RWPE1 (cell line): ENCODE measurements at regions not wholly inside any gene's neighbourhood (a gene's known extent, or its start where the extent isn't known, plus 50 kb on each side); places are given as distances from the start of the nearest gene placed in this dataset.

Source experiments
- CTCF ChIA-PET: fragments of 350-600 bp; sonication (Branson Sonifier 250); formaldehyde crosslinking; extraction: SDS; loops from one replicate; lab custom pipeline; 2021; lab: Yijun Ruan, JAX
- POLR2A ChIA-PET: fragments of 400-600 bp; formaldehyde crosslinking; extraction: SDS; loops from one replicate; lab custom pipeline; 2020; ENCODE audit warnings: antibody characterized with exemption; ENCODE audit not compliant: low non-redundant PET; lab: Yijun Ruan, JAX
- DNase-seq: peaks from one replicate; pipeline ENCODE4 v3.0.0; 2012; ENCODE audit warnings: low spot score
- H3K27ac ChIP-seq: fragments of 450-650 bp; 2 replicates; pipeline ENCODE4 v1.5.1; 2017
- TF ChIP-seq, protein P1 (sequence below): fragments of 450-650 bp; conservative IDR thresholded peaks from 2 replicates; pipeline ENCODE4 v1.5.1; 2017; ENCODE audit warnings: low read depth, mild to moderate bottlenecking

DNA sequence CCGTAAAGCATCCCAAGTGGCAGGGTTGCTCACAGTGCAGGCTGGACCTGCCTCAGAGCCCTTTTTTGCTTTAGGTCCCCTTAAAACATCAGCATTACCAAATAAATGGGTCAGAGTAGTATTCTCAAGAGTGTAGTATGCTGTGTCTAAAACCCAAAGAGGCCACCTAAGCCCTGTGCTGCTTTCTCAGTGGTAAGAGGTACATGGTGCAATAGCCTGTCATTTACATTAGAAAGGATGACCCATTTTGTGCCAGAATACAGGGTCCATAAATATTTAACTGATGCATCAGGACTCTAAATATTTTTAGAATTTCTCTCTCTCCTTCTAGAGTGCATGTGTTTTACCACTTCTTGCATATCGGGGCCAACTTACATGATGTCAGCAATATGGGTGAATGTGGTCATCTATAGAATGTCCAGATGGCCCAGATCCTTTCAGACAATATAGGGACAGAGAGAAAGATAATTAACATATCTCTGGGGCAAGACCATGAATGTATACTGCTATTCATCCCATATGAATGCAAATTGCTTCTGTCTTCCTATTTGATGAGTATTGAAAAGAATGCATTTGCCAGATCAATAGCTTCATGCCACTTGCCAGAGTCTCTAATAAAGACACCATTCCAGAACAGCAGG is 329.2 kb downstream of the PMP22 start:
- no peak for DNase-seq
- CTCF ChIA-PET, result no interaction called here
- POLR2A ChIA-PET, result no interaction called here
- H3K27ac ChIP-seq, result no peak overlapping the region
- TF ChIP-seq, protein P1, sequence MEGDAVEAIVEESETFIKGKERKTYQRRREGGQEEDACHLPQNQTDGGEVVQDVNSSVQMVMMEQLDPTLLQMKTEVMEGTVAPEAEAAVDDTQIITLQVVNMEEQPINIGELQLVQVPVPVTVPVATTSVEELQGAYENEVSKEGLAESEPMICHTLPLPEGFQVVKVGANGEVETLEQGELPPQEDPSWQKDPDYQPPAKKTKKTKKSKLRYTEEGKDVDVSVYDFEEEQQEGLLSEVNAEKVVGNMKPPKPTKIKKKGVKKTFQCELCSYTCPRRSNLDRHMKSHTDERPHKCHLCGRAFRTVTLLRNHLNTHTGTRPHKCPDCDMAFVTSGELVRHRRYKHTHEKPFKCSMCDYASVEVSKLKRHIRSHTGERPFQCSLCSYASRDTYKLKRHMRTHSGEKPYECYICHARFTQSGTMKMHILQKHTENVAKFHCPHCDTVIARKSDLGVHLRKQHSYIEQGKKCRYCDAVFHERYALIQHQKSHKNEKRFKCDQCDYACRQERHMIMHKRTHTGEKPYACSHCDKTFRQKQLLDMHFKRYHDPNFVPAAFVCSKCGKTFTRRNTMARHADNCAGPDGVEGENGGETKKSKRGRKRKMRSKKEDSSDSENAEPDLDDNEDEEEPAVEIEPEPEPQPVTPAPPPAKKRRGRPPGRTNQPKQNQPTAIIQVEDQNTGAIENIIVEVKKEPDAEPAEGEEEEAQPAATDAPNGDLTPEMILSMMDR, result no peak

DNA sequence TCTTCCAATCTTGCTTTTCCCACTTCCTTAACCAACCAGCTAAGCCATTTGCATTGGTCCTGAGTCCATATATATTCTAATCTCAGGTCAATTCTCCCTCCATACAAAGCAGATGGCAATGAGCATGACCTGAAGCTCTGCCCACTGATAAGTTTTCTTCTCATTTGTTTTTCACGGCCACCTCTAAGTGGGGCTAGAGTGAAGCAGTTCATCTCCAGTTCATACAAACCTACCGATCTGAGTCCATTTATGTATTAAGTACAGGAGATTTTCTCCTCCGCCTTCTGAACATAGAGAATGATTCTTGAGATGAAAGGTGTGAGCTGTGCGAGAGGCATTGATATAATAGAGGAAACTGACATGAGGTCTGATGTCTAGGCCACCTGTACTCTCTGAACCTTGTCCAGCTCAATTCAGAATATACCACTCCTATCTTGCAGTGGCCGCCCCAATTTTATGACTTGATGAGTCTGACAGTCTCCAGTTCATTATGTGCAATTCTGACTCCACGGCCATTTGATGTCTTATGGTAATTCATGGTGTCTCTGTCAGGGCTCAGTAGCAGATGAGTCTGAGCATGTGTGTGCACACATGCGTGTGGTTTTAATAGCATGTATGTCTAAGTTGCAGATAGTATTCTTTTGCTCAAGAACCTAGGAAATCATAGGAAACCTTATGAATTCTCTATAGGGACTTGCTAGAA is 329.8 kb downstream of the PMP22 start:
- H3K27ac ChIP-seq, result no peak overlapping the region
- POLR2A ChIA-PET, result no interaction called here
- TF ChIP-seq, protein P1, result no peak
- CTCF ChIA-PET, result no interaction called here
- no peak for DNase-seq

DNA sequence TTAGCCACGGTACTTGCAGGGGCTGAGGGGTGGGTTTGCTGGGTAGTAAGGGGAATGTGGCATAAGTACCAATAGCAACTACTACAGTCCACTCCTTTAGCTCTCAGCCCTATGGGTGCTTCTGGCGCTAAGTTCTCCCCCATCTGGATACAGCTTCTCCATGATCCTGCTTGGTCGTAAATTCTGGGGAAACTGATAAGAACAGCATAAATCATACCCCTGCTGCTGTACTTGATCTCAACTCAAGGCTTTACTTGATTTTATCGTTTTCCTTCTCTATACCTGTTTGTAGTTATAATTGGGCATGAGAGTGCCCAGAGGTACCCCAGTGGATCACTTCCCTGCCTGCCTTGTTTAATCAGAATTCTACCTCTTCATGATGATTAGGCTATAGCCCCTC is 331.4 kb downstream of the PMP22 start:
- CTCF ChIA-PET, result no interaction called here
- no peak for DNase-seq
- TF ChIP-seq, protein P1, result no peak
- H3K27ac ChIP-seq, result no peak overlapping the region
- POLR2A ChIA-PET, result no interaction called here

DNA sequence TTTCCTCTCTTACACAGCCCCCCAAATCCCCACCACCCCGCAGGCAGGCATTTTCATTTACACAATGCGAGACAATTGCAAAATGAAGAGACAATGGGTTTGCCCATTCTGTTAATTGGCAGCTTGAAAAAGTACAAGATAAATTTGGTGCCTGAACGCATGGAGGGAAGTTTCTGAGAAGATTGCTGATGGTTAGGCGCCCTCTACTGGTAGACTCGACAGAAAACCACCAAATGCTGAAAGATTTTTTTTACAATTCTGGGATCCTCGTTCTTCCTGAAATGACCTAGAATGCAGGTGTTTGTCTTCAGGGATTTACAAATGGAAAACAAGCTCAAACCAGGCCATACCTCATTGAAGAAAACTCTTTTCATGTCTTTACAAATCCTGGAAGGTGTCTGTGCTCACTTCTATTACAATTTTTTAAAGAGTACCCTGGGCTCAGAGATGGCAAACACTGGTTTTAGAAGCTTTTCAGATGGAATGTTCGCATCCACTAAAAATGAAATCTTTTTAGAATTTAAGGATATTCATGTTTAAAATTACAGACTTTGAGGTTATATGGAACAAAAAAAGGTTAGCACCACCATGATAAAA is 338.5 kb downstream of the PMP22 start:
- TF ChIP-seq, protein P1, result peak; percentile 78
- no peak overlapping the region for H3K27ac ChIP-seq
- POLR2A ChIA-PET, result no interaction called here
- CTCF ChIA-PET, result interaction anchor here (0.5 to 1.5 kb wide), 21 partner anchors 12 to 1426 kb away, joined by 3 to 21 read pairs (median 3); partner anchors contain the start of gene HS3ST3B1
- DNase-seq, result peak; percentile 51

DNA sequence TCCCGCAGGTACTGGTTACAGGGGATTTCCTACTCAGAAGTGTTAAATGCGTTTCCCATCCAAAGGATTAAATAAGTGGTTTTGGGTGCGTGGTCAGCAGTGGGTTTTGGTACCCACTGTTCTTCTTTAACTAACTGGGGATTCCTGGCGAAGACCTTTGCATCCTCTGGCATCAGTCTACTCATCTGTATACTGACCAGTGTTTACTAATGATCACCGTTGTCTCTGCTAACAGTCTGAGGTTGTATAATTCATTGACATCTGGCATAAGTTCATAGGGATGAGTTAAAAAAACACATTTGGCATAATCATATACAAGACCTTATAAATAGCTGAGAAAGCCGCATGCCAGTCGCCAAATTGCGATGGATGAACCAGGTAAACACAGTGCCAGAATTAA is 339.1 kb downstream of the PMP22 start:
- TF ChIP-seq, protein P1, result no peak
- H3K27ac ChIP-seq, result no peak overlapping the region
- no peak for DNase-seq
- ChIA-PET CTCF (interaction anchor here (0.5 to 1.5 kb wide), 15 partner anchors 12 to 1426 kb away, joined by 3 to 21 read pairs (median 4); no protein-coding TSS in a partner anchor), POLR2A (no interaction called here)

DNA sequence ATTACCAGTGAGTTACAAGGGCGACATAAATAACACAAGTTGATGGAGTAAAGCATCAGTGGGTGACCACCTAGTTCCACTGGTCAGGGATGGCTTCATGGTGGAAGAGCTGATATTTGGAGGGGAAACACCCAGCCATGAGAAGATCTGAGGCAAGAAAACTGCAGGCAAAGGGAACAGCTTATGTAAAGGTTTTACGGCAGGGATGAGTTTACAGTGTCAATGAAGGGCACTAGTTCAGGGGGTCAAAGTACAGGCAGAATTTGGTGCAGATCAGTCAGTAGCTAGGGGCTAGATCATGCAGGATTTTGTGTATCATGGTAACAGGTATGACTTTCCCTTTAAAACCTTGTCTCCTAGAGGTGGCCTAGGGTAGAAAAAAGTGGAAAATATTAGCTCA is 339.6 kb downstream of the PMP22 start:
- CTCF ChIA-PET, result interaction anchor here (0.7 kb wide), 1 partner anchor 240 kb away, joined by 3 read pairs; no protein-coding TSS in a partner anchor
- DNase-seq, result no peak
- TF ChIP-seq, protein P1, result no peak
- POLR2A ChIA-PET, result no interaction called here
- no peak overlapping the region for H3K27ac ChIP-seq
